ENCODE measurements at regions not wholly inside any gene's neighbourhood (a gene's known extent, or its start where the extent isn't known, plus 50 kb on each side); places are given as distances from the start of the nearest gene placed in this dataset.

GRCh38 chr20:19807946-19808330 is 49.9 kb downstream of the RIN2 start:
- no peak for DNase-seq

- no peak for DNase-seq
Measured at GRCh38 chr20:19808498-19808897, 50.4 kb downstream of the RIN2 start.

GRCh38 chr20:19809505-19809904 is 51.4 kb downstream of the RIN2 start:
- no peak for DNase-seq

DNA sequence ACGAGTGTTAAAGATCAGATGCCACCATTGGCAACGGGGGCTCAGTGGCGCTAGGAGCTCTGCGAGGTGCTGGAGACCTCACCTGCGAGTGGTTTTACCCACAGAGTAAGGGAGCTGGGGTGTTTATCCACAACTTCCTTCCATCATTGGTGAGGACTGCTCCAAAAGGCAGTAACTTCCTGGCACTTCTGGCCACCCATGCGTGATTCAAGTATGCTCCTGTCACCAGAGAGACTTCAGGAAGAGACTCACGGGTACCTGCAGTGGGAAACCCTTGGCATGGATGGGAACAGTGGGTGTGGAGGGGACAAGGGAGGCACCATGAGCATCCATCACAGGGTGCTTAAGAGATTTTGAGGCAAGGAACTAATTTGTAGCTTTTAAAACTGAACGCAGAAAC is 53.2 kb downstream of the RIN2 start:
- DNase-seq, result no peak

DNA sequence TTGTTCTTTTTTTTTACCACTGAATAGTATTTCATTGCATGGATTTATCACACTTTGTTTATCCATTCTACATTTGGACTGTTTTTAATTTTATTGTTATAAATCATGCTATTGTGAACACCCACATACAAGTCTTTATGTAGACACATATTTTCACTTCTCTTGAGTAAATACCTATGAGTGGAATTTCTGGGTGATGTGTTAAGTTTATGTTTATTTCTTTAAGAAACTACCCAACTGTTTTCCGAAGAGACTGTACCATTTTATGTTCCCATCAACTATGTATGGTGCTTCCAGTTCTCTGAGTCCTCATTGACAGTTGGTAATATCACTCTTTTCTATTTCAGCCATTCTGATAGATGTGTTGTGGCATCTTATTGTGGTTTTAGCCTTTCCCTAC is 54.0 kb downstream of the RIN2 start:
- no peak for DNase-seq

GRCh38 chr20:19812696-19813095 is 54.6 kb downstream of the RIN2 start:
- DNase-seq, result no peak

GRCh38 chr20:19813846-19814640 is 56.0 kb downstream of the RIN2 start:
- DNase-seq, result no peak

GRCh38 chr20:19815553-19815991 is 57.5 kb downstream of the RIN2 start:
- DNase-seq, result no peak

DNA sequence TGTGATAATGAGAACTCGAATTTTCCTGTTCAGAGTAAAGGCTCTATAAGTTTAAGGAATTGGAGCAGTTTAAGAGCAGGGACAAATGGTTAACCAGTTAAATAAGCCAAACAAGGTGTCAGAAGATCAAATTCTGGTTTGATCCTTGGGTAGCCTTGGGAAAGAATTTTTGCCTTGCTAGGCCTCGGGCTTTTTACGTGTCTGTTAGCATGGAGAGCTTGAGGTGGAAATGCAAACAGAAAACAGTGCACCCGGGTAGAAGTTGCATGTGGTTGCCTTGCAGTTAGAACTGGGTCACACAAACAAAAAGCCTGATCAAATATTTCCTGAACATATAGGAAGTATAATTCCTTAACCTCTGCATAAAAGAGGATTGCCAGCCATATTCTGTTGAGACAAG is 58.3 kb downstream of the RIN2 start:
- no peak for DNase-seq

DNA sequence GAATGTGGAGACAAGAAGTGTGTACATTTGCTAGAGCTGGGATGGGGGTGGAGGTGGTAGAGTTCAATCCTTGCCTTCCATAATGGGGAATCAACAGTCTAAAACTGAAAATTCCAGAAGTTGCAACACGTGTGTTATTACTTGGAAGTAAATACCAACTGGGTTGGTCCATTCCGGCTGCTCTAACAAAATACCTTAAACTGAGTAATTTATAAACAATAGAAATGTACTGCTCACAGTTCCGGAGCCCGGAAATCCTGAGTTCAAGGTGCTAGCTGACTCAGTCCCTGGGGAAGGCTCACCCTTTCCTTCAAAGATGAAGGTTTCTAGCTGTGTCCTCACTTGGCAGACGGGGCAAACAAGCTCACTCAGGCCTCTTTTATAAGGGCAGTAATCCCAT is 59.0 kb downstream of the RIN2 start:
- no peak for DNase-seq

DNA sequence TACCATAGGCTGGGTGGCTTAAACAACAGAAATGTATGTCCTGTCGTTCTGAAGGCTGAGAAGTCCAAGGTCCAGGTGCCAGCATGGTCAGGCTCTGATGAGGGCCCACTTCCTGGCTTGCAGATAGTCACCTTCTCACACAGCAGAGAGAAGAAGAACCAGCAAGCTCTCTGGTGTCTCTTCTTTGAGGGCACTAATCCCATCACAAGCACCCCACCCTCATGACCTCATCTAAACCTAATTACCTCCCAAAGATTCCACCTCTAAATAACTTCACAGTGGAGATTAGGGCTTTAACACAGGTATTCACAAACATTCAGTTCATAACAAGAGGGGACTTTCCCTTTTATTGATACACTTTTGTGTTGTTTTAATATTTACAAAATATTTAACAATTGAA is 61.1 kb downstream of the RIN2 start:
- DNase-seq, result no peak

DNA sequence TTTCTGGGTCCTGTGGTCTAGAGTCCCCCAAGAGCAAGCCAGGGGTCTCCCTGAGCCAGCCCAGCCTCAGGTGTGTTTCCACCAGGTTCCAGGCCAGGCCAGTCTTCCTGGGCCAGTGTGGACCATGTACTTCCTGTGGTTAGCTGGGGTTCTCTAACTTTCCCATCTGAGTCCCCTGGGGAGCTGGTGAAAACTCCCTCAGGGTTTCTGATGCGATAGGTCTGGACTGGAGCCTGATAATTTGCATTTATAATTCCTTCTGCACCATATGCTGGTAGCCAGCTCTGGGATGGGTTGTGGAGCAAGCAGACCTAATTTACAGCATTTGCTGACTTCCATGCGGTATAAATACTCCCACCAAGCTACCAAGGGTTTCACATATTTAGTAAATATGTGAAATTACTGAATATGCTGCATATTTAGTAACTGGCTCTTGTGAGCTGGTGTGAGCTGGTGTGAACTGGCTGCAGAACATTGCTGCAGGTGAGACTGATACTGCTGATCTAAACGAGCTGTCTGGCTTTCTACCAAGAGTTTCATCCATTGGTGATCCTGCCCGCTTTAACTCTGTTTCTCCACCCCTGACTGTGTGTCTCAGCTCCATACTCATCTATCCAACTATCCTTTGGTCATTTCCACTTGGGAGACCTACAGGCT is 62.6 kb downstream of the RIN2 start:
- DNase-seq, result no peak

GRCh38 chr20:19821606-19822005 is 63.5 kb downstream of the RIN2 start:
- DNase-seq, result no peak

DNA sequence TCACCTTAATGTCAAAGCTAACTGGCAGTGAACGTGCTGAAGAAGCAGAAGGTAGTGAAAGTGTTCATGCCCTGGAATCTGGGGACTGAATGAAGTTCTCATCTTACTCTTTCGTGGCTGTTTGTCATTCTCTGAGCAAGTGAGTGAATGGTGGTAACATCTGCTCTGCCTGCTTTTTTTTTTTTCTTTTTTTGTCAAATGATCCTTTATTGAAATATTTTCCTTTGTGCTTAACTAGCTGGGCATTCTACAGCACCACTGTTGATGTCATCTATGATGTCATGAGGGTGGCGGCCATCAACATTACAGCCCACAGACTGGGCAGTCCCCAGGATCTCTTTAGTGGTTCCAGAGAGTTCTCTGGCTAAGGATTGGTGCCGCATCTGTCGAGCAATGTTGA is 65.2 kb downstream of the RIN2 start:
- no peak for DNase-seq

DNA sequence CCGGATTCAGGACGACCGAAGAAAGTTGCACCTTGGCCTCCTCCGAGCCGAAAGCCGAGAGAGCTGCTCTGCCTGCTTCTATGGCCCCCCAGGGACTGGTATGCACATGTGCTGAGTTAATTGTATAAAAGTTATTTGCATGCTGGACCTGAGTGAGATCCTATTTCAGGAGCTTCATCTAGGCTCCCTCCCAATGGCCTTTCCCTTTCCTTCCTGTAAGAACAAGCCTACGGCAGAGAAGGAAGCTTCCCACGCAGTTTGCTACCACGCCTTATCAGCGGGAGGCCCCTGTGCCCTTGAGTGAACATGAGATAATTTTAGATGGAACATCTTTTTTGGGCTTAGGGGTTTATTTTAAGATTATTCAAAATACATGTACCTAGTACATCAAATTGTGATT is 65.9 kb downstream of the RIN2 start:
- DNase-seq, result no peak

- DNase-seq, result no peak
Measured at GRCh38 chr20:19824861-19825260, 66.8 kb downstream of the RIN2 start.

- DNase-seq, result no peak
Measured at GRCh38 chr20:19826179-19826914, 68.3 kb downstream of the RIN2 start.

GRCh38 chr20:19827818-19828217 is 69.8 kb downstream of the RIN2 start:
- no peak for DNase-seq

DNA sequence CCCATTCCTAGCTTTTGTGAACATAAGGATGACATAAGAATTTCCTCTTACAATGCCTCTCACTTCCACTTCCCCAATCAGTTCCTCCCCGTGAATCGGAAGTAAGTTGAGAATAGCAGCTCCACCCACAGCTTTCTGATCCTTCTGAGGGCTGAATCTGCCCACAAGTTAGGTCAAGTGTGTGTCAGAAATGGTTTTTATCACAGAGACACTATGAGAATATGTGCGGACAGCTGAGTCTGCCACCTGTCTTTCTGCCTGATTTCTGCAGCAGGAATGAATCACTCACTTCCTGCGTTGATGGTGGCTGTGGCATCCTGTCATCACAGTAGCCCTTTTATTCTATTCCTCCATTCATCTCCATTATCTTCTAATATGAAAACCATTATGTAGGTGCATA is 70.2 kb downstream of the RIN2 start:
- DNase-seq, result no peak

DNA sequence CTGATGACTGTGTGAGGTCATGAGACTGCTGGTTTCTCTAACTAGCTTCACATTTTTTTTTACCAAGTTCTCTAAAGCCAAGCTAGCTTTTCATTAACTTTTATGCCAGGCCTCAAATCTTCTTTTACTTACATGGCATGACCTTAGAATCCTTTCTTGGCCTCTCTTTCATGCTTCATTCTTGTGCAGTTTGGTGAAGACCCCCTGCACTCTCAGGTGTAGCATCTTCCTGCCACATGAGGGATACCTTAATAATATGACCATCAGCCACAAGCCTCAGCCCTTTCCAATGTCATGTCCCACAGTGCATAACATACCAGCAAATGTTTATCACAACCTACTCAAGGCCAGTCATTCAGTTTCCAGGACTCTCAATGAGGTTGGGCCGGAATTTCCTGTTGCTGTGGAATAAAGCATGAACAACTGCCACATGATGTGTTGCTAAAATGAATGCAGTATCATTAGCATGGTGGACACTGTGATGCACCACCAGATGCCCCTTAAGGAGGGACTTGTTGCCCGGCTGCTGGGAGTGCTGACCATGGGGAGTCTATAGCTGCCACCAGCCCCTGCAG is 72.2 kb downstream of the RIN2 start:
- no peak for DNase-seq

- no peak for DNase-seq
Measured at GRCh38 chr20:19832875-19833274, 74.8 kb downstream of the RIN2 start.

- no peak for DNase-seq
Measured at GRCh38 chr20:19833395-19833794, 75.3 kb downstream of the RIN2 start.

DNA sequence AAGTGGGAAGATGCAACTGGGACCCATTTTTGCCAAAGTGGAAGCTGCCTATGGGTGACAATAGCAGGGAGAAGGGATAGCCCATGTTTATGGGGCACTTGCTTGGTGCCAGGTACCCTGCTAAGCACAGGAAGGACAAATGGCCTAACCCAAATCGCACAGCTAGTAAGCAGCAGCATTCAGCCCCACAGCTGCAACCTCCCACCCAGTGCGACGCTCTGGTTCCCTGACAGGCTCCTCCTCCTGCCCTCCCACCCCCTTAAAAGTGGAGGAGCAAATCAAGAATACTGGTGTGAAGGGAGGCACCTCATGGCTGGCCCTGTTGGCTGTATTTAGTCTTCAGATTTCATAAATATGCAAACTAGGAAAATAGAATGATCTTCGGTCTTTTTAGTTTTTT is 76.2 kb downstream of the RIN2 start:
- DNase-seq, result no peak

- no peak for DNase-seq
Measured at GRCh38 chr20:19834783-19835182, 76.7 kb downstream of the RIN2 start.

Data from NCI-H1417 treated with DMSO at 0.1 percent for 48 hours (cell line).